Muscle layer of colon (tissue), 2 donors: ENCODE measurements at regions not wholly inside any gene's neighbourhood (a gene's known extent, or its start where the extent isn't known, plus 50 kb on each side); places are given as distances from the start of the nearest gene placed in this dataset.
A peak's percentile ranks its signal among the peaks of the same experiment; 100 is the strongest.

Source experiments
- H3K27ac ChIP-seq: one replicate; pipeline ENCODE4 v1.7.0; 2013; ENCODE audit warnings: low read depth, mild to moderate bottlenecking, low read length, moderate library complexity
- H3K27me3 ChIP-seq, 2 donors: one replicate each; pipeline ENCODE4 v1.7.0; 2013; ENCODE audit warnings: low read length in 2 of 2, mild to moderate bottlenecking in 2 of 2; ENCODE audit not compliant: insufficient read depth in 2 of 2, control insufficient read depth in 1 of 2
- H3K36me3 ChIP-seq: one replicate; pipeline ENCODE4 v1.7.0; 2013; ENCODE audit warnings: mild to moderate bottlenecking, low read length; ENCODE audit not compliant: insufficient read depth
- H3K4me1 ChIP-seq: one replicate; pipeline ENCODE4 v1.7.0; 2013; ENCODE audit warnings: mild to moderate bottlenecking, low read length; ENCODE audit not compliant: insufficient read depth
- H3K4me3 ChIP-seq, 2 donors: one replicate each; pipeline ENCODE4 v1.7.0; 2013; ENCODE audit warnings: low read length in 2 of 2, low read depth in 1 of 2, mild to moderate bottlenecking in 1 of 2, moderate library complexity in 1 of 2
- H3K9ac ChIP-seq: one replicate; pipeline ENCODE4 v1.7.0; 2013; ENCODE audit warnings: low read length
- H3K9me3 ChIP-seq: one replicate; pipeline ENCODE4 v1.7.0; 2013; ENCODE audit warnings: mild to moderate bottlenecking, low read length
- donor health status: abdominal sarcoma.
- donor health status: Adenocarcinoma of cecum.

DNA sequence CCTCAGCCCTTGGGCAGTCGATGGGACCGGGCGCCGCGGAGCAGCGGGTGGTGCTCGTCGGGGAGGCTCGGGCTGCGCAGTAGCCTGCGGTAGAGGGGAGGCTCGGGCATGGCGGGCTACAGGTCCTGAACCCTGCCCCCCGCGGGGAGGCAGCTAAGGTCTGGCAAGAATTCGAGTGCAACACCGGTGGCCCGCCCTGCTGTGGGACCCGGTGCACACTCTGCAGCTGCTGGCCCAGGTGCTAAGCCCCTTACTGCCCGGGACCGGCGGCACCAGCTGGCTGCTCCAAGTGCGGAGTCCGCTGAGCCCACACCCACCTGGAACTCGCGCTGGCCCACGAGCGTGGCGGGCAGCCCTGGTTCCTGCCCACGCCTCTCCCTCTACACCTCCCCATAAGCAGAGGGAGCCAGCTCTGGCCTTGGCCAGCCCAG is 377.7 kb upstream of the RBMS3 start:
- H3K4me3 ChIP-seq: no peak overlapping the region
- H3K9me3 ChIP-seq: no peaks in the 10 kb centered on the region
- H3K9ac ChIP-seq: no peak overlapping the region
- H3K4me1 ChIP-seq: no peaks in the 10 kb centered on the region
- H3K27ac ChIP-seq: no peak overlapping the region
- H3K36me3 ChIP-seq: no peaks in the 10 kb centered on the region
- H3K27me3 ChIP-seq: no peaks in the 10 kb centered on the region

GRCh38 chr3:28905798-28906197 is 375.1 kb upstream of the RBMS3 start:
- no peaks in the 10 kb centered on the region for H3K4me1 ChIP-seq
- no peaks in the 10 kb centered on the region for H3K9me3 ChIP-seq
- no peak overlapping the region for H3K27ac ChIP-seq
- H3K9ac ChIP-seq: no peak overlapping the region
- no peaks in the 10 kb centered on the region for H3K27me3 ChIP-seq
- no peaks in the 10 kb centered on the region for H3K36me3 ChIP-seq
- H3K4me3 ChIP-seq: no peak overlapping the region

DNA sequence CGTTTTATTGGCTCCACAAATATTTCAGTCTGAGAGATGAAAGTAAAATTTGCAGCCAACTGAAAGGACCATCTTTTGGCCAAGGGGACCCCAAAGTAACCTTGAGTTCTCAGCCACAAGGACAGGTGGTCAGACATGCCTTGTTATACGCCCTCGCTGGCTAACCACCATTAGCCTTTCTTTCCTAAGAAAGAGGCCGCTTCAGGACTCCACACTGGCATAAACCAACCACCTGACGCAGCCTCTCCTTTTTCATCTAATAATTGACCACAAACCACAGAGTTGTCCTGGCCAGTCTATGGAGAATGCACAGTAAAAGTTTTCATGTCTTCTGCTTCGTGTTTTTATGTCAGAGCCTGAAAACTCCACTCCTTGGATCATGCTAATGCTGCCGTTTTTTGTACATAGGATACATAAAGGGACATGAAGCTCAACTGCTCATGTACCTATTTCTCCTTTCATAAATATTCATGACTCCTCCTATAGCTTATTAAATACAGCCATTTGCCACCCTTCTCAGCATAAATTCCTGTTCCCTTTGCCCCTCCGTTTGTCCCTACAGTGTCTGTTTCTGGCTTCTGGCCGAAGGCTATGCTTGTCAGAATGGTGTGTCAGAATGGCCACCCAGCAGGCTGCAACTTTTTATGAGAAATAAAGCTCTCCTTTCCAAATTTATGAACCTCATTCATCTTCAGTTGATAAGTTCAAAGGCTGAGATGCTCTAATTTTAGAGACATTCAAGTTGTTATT is 374.1 kb upstream of the RBMS3 start:
- Histone ChIP-seq H3K27ac (no peak overlapping the region), H3K9me3 (no peaks in the 10 kb centered on the region), H3K36me3 (no peaks in the 10 kb centered on the region), H3K4me1 (no peaks in the 10 kb centered on the region), H3K27me3 (no peaks in the 10 kb centered on the region), H3K9ac (no peak overlapping the region), H3K4me3 (no peak overlapping the region)

- no peaks in the 10 kb centered on the region for H3K9me3 ChIP-seq
- no peaks in the 10 kb centered on the region for H3K4me1 ChIP-seq
- H3K4me3 ChIP-seq: no peak overlapping the region
- H3K27me3 ChIP-seq: no peaks in the 10 kb centered on the region
- H3K27ac ChIP-seq: no peak overlapping the region
- H3K9ac ChIP-seq: no peak overlapping the region
- no peaks in the 10 kb centered on the region for H3K36me3 ChIP-seq
These were observed 373.3 kb upstream of the RBMS3 start for GRCh38 chr3:28907616-28908015.

- Histone ChIP-seq H3K9ac (no peak overlapping the region), H3K27ac (no peak overlapping the region), H3K27me3 (no peaks in the 10 kb centered on the region), H3K9me3 (no peaks in the 10 kb centered on the region), H3K4me1 (peaks cover 15% of the 10 kb centered on the region), H3K36me3 (no peaks in the 10 kb centered on the region), H3K4me3 (no peak overlapping the region)
These were observed 368.6 kb upstream of the RBMS3 start for GRCh38 chr3:28912120-28912885.

- peak overlapping the region; percentile 7 for H3K27ac ChIP-seq
- no peak overlapping the region for H3K9ac ChIP-seq
- no peaks in the 10 kb centered on the region for H3K27me3 ChIP-seq
These were observed 364.9 kb upstream of the RBMS3 start for GRCh38 chr3:28915741-28916500.

GRCh38 chr3:28916713-28917499 is 364.0 kb upstream of the RBMS3 start:
- peaks cover 23% of the 10 kb centered on the region for H3K4me1 ChIP-seq
- peak overlapping the region; percentile 40 for H3K27ac ChIP-seq
- peak overlapping the region; percentile 37 for H3K9ac ChIP-seq
- no peaks in the 10 kb centered on the region for H3K9me3 ChIP-seq
- no peaks in the 10 kb centered on the region for H3K27me3 ChIP-seq
- H3K36me3 ChIP-seq: no peaks in the 10 kb centered on the region
- peak overlapping the region in 1 of 2 donors; percentile 65 for H3K4me3 ChIP-seq

More at GRCh38 chr3:28915741-28916500, 364.9 kb upstream of the RBMS3 start:
- Histone ChIP-seq H3K4me3 (peak overlapping the region in 1 of 2 donors; percentile 65), H3K36me3 (no peaks in the 10 kb centered on the region), H3K4me1 (peaks cover 23% of the 10 kb centered on the region), H3K9me3 (no peaks in the 10 kb centered on the region)

DNA sequence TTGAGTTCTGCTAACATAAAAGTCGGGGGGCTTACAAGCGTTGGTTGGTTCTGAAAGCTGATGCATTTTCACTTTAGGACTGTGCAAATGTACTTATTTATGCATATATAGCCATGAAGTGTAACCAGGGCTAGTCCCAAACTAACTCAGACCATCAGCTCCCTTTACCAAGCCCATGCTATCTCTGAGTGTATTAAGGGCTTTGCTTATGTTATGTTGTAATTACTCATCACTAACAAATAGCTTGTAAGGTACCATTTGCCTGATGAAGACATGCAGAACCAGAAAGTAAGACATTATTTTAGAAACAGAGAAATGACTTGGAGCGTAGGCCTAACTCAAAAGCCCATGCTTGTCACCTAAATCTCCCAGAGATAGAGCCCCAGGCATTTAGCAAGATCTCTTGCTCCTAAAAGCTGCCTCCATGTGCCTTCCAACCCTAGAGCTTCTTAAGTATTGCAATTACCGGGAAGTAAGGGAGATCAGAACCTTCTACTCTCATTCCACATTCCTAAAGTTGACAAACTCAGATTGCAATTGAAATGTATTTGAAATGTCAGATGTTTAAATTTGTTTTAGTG is 362.9 kb upstream of the RBMS3 start:
- Histone ChIP-seq H3K4me1 (peaks cover 23% of the 10 kb centered on the region), H3K27me3 (no peaks in the 10 kb centered on the region), H3K27ac (no peak overlapping the region), H3K9me3 (no peaks in the 10 kb centered on the region), H3K9ac (no peak overlapping the region), H3K4me3 (no peak overlapping the region), H3K36me3 (no peaks in the 10 kb centered on the region)

GRCh38 chr3:28922376-28922775 is 358.5 kb upstream of the RBMS3 start:
- H3K4me1 ChIP-seq: peaks cover 8% of the 10 kb centered on the region
- no peaks in the 10 kb centered on the region for H3K27me3 ChIP-seq
- H3K36me3 ChIP-seq: no peaks in the 10 kb centered on the region
- H3K27ac ChIP-seq: no peak overlapping the region
- no peak overlapping the region for H3K4me3 ChIP-seq
- H3K9ac ChIP-seq: no peak overlapping the region
- H3K9me3 ChIP-seq: no peaks in the 10 kb centered on the region

DNA sequence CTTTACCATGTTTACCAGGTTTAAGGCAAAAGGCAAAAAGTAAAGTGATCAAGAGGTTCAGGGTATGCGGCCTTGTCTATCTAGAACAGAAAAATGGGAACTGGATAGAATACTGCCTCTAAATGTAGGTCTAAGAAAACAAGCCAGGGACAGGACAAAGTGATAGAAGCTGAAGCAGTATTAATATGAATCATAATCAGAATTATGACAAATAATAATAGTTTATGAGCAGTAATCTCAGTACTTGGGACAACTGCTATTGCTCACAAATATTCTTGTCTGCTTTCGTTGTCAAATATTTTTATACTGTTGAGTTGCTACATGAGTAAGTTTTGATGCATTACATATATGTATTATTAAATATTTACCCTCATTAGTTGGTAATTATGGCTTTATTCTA is 356.9 kb upstream of the RBMS3 start:
- Histone ChIP-seq H3K9me3 (no peaks in the 10 kb centered on the region), H3K27me3 (no peaks in the 10 kb centered on the region), H3K4me3 (no peak overlapping the region), H3K27ac (no peak overlapping the region), H3K9ac (no peak overlapping the region), H3K4me1 (no peaks in the 10 kb centered on the region), H3K36me3 (no peaks in the 10 kb centered on the region)
